ENCODE measurements at regions not wholly inside any gene's neighbourhood (a gene's known extent, or its start where the extent isn't known, plus 50 kb on each side); places are given as distances from the start of the nearest gene placed in this dataset.

DNA sequence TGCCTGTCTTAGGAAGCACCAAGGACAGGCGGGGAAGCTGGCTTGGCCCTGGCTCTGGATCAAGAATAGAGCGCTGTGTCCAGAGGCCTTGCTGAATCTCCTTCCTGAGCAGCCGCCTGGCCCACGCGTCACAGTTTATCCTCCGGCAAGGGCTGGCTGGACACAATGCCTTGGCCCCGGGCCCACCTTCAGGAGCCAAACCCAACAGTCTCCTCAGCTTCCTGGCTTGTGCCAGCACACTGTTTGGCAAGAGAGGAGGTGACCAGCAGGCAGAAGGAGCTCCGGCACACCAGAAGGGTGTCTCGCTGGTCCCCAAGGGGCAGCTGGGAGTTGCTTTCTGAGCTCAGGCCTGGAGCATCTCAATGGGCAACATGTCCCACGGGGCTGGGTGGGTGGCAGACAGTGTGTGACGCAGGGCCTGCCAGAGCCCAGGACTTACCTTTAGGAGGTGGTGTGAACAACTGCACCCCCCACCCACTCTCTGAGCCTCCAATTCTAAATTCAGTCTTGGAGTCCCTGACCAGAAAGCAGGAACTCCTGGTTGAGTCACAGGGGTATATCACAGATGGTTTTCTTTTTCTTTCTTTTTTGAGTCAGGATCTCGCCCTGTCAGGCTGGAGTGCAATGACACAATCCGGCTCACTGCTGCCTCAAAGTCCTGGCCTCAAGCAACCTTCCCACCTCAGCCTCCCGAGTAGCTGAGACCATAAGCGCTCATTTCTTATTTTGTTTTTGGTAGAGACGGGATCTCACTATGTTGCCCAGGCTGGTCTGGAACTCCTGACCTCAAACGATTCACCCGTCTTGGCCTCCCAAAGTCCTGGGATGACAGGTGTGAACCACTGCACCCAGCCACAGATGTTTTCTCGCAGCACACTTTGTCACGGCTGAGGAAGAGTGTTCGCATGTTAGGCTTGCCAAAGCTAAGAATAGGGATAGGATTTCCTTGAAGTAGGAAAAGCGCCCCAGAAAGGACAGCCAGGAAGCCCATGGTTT is 361.2 kb downstream of the BCOR start:
- Histone ChIP-seq H3K36me3 (ENCODE audit: insufficient read depth, low read length) (no peaks in the 10 kb centered on the region), H3K79me2 (ENCODE audit: low read length) (no peaks in the 10 kb centered on the region), H3K9me3 (ENCODE audit: low read length) (no peaks in the 10 kb centered on the region), H3K4me2 (ENCODE audit: low read depth, low read length, poor library complexity, severe bottlenecking) (no peak overlapping the region), H3K4me1 (ENCODE audit: low read length) (no peaks in the 10 kb centered on the region), H3K27ac (ENCODE audit: low read length) (no peak overlapping the region), H3K9ac (ENCODE audit: low read length) (no peak overlapping the region), H2AFZ (ENCODE audit: low read length) (no peak overlapping the region), H3K27me3 (ENCODE audit: low read length) (no peaks in the 10 kb centered on the region), H3K4me3 (ENCODE audit: low read length) (no peak overlapping the region), H4K20me1 (ENCODE audit: insufficient read depth, low read depth, low read length) (no peaks in the 10 kb centered on the region), H3K9me2 (replicated peaks; ENCODE audit: insufficient read depth, low read length) (no peaks in the 10 kb centered on the region)
- no peak for DNase-seq

DNA sequence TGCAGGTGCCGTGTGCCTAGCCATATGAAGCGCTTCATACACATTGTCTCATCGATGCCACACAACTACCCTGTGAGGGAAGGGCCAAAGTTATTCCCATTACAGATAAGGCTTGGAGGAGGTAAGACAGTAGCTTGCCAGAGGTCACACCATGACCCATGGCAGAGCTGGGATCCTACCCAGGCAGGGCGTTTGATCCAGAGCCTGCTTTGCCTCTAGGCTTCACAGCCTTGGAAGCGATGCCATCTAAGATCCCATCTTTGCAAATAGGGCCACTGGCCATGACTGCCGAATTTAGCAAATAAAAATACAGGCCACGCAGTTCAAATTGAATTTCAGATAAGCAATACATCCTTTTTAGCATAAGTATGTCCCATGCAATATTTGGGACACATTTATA is 358.2 kb downstream of the BCOR start:
- H3K9me2 ChIP-seq (replicated peaks; ENCODE audit: insufficient read depth, low read length), result no peaks in the 10 kb centered on the region
- H3K4me2 ChIP-seq (ENCODE audit: low read depth, low read length, poor library complexity, severe bottlenecking), result no peak overlapping the region
- DNase-seq, result no peak
- no peaks in the 10 kb centered on the region for H3K27me3 ChIP-seq (ENCODE audit: low read length)
- no peak overlapping the region for H3K4me3 ChIP-seq (ENCODE audit: low read length)
- no peak overlapping the region for H2AFZ ChIP-seq (ENCODE audit: low read length)
- H3K79me2 ChIP-seq (ENCODE audit: low read length), result no peaks in the 10 kb centered on the region
- no peaks in the 10 kb centered on the region for H3K4me1 ChIP-seq (ENCODE audit: low read length)
- H3K9ac ChIP-seq (ENCODE audit: low read length), result no peak overlapping the region
- no peak overlapping the region for H3K27ac ChIP-seq (ENCODE audit: low read length)
- H3K36me3 ChIP-seq (ENCODE audit: insufficient read depth, low read length), result no peaks in the 10 kb centered on the region
- no peaks in the 10 kb centered on the region for H4K20me1 ChIP-seq (ENCODE audit: insufficient read depth, low read depth, low read length)
- no peaks in the 10 kb centered on the region for H3K9me3 ChIP-seq (ENCODE audit: low read length)

DNA sequence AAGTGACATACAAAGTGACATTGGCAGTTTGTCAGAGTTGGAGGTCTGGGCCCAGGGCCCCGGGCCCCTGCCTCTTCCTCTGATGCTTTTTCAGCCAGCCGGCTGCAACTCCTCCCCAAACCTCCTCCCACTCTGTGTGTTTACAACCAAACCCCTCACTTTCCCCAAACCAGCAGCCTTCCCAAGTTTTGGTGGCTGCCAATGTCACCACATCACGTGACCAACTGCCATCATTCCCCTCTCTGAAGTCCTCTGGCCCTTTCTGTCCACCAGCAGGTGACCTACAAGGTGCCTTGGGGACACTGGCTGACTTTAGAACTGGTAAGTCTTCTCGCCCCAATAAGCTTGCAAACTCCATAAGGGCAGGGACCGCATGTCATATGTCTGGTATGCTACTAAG is 357.7 kb downstream of the BCOR start:
- H3K27ac ChIP-seq (ENCODE audit: low read length), result no peak overlapping the region
- no peak overlapping the region for H2AFZ ChIP-seq (ENCODE audit: low read length)
- no peaks in the 10 kb centered on the region for H3K4me1 ChIP-seq (ENCODE audit: low read length)
- H3K36me3 ChIP-seq (ENCODE audit: insufficient read depth, low read length), result no peaks in the 10 kb centered on the region
- no peak for DNase-seq
- no peaks in the 10 kb centered on the region for H3K27me3 ChIP-seq (ENCODE audit: low read length)
- no peaks in the 10 kb centered on the region for H4K20me1 ChIP-seq (ENCODE audit: insufficient read depth, low read depth, low read length)
- H3K4me2 ChIP-seq (ENCODE audit: low read depth, low read length, poor library complexity, severe bottlenecking), result no peak overlapping the region
- no peak overlapping the region for H3K9ac ChIP-seq (ENCODE audit: low read length)
- no peaks in the 10 kb centered on the region for H3K9me3 ChIP-seq (ENCODE audit: low read length)
- H3K9me2 ChIP-seq (replicated peaks; ENCODE audit: insufficient read depth, low read length), result no peaks in the 10 kb centered on the region
- no peak overlapping the region for H3K4me3 ChIP-seq (ENCODE audit: low read length)
- H3K79me2 ChIP-seq (ENCODE audit: low read length), result no peaks in the 10 kb centered on the region

DNA sequence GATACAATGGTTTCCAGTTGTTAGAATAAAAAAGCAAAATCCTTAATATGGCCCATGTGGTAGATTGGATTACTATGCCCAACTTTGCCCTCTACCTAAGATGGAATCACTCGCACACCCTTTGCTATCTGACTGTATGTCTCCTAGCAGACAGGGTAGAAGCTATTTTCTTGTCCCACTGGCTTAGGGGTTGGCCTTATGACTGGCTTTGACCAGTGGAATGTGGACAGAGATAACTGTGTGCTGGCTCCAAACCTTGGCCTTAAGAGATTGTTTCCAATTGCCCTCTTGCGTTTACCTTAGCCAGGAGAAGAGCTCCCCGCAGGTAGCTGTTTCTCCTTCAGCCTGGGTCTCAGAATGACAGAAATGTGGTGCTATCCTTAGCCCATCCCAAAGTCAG is 355.9 kb downstream of the BCOR start:
- H3K79me2 ChIP-seq (ENCODE audit: low read length), result no peaks in the 10 kb centered on the region
- no peak for DNase-seq
- H3K27ac ChIP-seq (ENCODE audit: low read length), result no peak overlapping the region
- H3K4me3 ChIP-seq (ENCODE audit: low read length), result no peak overlapping the region
- H2AFZ ChIP-seq (ENCODE audit: low read length), result no peak overlapping the region
- H3K9me3 ChIP-seq (ENCODE audit: low read length), result no peaks in the 10 kb centered on the region
- no peak overlapping the region for H3K4me2 ChIP-seq (ENCODE audit: low read depth, low read length, poor library complexity, severe bottlenecking)
- H3K9ac ChIP-seq (ENCODE audit: low read length), result no peak overlapping the region
- no peaks in the 10 kb centered on the region for H3K27me3 ChIP-seq (ENCODE audit: low read length)
- H4K20me1 ChIP-seq (ENCODE audit: insufficient read depth, low read depth, low read length), result no peaks in the 10 kb centered on the region
- H3K9me2 ChIP-seq (replicated peaks; ENCODE audit: insufficient read depth, low read length), result no peaks in the 10 kb centered on the region
- H3K36me3 ChIP-seq (ENCODE audit: insufficient read depth, low read length), result no peaks in the 10 kb centered on the region
- H3K4me1 ChIP-seq (ENCODE audit: low read length), result no peaks in the 10 kb centered on the region

DNA sequence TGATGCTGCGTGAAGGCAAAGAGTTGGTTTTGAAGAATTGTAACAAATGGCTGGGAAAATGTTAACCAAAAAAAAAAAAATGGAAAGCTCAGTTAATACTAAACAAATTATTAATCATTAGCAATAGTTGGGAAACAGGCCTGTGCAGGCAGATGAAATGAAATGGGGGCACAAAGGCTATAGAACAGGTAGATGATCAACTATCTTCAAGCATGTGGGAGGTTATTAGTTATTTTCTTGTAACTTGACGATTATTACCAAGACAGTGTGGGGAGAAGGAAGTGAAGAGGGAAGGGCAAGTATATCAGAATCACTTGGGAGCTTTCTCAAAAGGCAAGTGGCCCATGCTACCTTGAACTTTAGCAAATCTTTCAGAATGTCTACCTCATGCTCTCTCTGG is 351.9 kb downstream of the BCOR start:
- Histone ChIP-seq H2AFZ (ENCODE audit: low read length) (no peak overlapping the region), H3K9me2 (replicated peaks; ENCODE audit: insufficient read depth, low read length) (no peaks in the 10 kb centered on the region), H3K4me1 (ENCODE audit: low read length) (no peaks in the 10 kb centered on the region), H3K27ac (ENCODE audit: low read length) (no peak overlapping the region), H3K9me3 (ENCODE audit: low read length) (no peaks in the 10 kb centered on the region), H3K27me3 (ENCODE audit: low read length) (no peaks in the 10 kb centered on the region), H3K36me3 (ENCODE audit: insufficient read depth, low read length) (no peaks in the 10 kb centered on the region), H3K4me2 (ENCODE audit: low read depth, low read length, poor library complexity, severe bottlenecking) (no peak overlapping the region), H3K79me2 (ENCODE audit: low read length) (no peaks in the 10 kb centered on the region), H3K9ac (ENCODE audit: low read length) (no peak overlapping the region), H4K20me1 (ENCODE audit: insufficient read depth, low read depth, low read length) (no peaks in the 10 kb centered on the region), H3K4me3 (ENCODE audit: low read length) (no peak overlapping the region)
- no peak for DNase-seq

DNA sequence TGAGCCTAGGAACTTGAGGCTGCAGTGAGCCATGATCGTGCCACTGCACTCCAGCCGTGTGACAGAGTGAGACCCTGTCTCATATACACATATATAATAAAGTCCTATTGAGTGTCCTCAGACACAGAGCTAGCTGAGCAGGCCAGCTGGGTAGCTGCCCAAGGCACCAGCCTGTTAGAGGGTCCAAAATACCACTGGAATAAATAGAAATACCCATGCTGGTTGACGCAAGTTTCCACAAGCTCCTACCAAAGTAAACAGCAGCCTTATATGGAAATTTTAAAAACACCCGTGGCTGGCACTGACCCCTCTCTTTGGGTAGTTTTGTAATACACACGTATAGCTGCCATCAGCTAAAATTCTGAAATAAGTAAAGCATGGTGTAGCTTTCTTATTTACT is 348.6 kb downstream of the BCOR start:
- H3K27me3 ChIP-seq (ENCODE audit: low read length), result no peaks in the 10 kb centered on the region

DNA sequence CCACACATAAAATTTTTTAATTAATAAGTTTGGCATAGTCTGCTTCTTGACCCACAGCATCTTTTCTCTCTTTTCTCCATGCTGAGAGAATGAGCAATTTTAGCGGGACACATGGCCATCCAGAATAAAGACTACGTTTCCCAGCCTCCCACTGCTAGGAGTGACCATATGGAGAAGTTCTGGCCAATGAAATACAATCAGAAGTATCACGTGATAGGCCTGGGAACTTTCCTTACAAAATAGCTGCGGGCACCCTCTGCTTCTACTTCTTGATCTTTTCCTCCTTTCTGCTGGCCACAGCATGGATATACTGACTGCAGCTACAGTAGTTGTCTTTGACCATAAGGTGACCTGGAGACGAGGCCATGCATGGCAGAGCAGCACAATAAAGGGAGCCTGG is 348.0 kb downstream of the BCOR start:
- no peaks in the 10 kb centered on the region for H3K9me2 ChIP-seq (replicated peaks; ENCODE audit: insufficient read depth, low read length)
- no peaks in the 10 kb centered on the region for H3K4me1 ChIP-seq (ENCODE audit: low read length)
- no peaks in the 10 kb centered on the region for H3K9me3 ChIP-seq (ENCODE audit: low read length)
- H4K20me1 ChIP-seq (ENCODE audit: insufficient read depth, low read depth, low read length), result no peaks in the 10 kb centered on the region
- DNase-seq, result no peak
- no peaks in the 10 kb centered on the region for H3K36me3 ChIP-seq (ENCODE audit: insufficient read depth, low read length)
- H3K4me3 ChIP-seq (ENCODE audit: low read length), result no peak overlapping the region
- no peaks in the 10 kb centered on the region for H3K79me2 ChIP-seq (ENCODE audit: low read length)
- no peak overlapping the region for H3K27ac ChIP-seq (ENCODE audit: low read length)
- no peaks in the 10 kb centered on the region for H3K27me3 ChIP-seq (ENCODE audit: low read length)
- no peak overlapping the region for H3K9ac ChIP-seq (ENCODE audit: low read length)
- no peak overlapping the region for H2AFZ ChIP-seq (ENCODE audit: low read length)
- no peak overlapping the region for H3K4me2 ChIP-seq (ENCODE audit: low read depth, low read length, poor library complexity, severe bottlenecking)

More for the DNA sequence above, 348.6 kb downstream of the BCOR start:
- Histone ChIP-seq H3K79me2 (ENCODE audit: low read length) (no peaks in the 10 kb centered on the region), H3K9ac (ENCODE audit: low read length) (no peak overlapping the region), H3K9me3 (ENCODE audit: low read length) (no peaks in the 10 kb centered on the region), H3K9me2 (replicated peaks; ENCODE audit: insufficient read depth, low read length) (no peaks in the 10 kb centered on the region), H3K27ac (ENCODE audit: low read length) (no peak overlapping the region), H3K4me2 (ENCODE audit: low read depth, low read length, poor library complexity, severe bottlenecking) (no peak overlapping the region), H3K4me1 (ENCODE audit: low read length) (no peaks in the 10 kb centered on the region), H2AFZ (ENCODE audit: low read length) (no peak overlapping the region), H3K4me3 (ENCODE audit: low read length) (no peak overlapping the region), H4K20me1 (ENCODE audit: insufficient read depth, low read depth, low read length) (no peaks in the 10 kb centered on the region), H3K36me3 (ENCODE audit: insufficient read depth, low read length) (no peaks in the 10 kb centered on the region)
- DNase-seq, result no peak

DNA sequence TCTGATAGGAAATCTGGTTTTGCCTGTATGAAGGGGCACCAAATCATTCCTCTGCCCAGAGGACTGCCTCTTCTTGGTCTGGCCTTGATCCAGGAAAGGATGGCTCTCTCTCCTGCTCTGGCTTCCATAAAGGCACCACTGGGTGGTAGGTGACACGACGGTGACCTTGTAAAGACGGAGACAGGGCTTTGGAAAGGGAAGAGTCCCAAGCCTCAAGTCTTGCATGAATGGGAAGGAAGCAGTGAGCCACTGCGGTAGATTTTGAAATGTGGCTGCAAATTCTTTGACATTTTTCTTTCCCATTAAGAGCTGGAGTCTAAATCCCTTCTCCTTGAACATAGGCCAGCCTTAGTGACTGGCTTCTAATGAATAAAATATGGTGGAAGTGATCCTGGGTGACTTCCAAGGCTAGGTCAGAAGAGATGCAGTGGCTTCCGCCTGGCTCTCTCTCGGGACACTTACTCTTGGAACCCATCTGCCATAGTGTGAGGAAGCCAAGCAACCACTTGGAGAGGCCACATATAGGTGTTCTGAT is 347.4 kb downstream of the BCOR start:
- DNase-seq, result no peak
- Histone ChIP-seq H3K27me3 (ENCODE audit: low read length) (no peaks in the 10 kb centered on the region), H3K4me2 (ENCODE audit: low read depth, low read length, poor library complexity, severe bottlenecking) (no peak overlapping the region), H3K4me1 (ENCODE audit: low read length) (no peaks in the 10 kb centered on the region), H4K20me1 (ENCODE audit: insufficient read depth, low read depth, low read length) (no peaks in the 10 kb centered on the region), H3K9me2 (replicated peaks; ENCODE audit: insufficient read depth, low read length) (no peaks in the 10 kb centered on the region), H2AFZ (ENCODE audit: low read length) (no peak overlapping the region), H3K27ac (ENCODE audit: low read length) (no peak overlapping the region), H3K9me3 (ENCODE audit: low read length) (no peaks in the 10 kb centered on the region), H3K79me2 (ENCODE audit: low read length) (no peaks in the 10 kb centered on the region), H3K9ac (ENCODE audit: low read length) (no peak overlapping the region), H3K36me3 (ENCODE audit: insufficient read depth, low read length) (no peaks in the 10 kb centered on the region), H3K4me3 (ENCODE audit: low read length) (no peak overlapping the region)

All from Karpas-422 (cell line).